H1 (cell line): ENCODE measurements at regions not wholly inside any gene's neighbourhood (a gene's known extent, or its start where the extent isn't known, plus 50 kb on each side); places are given as distances from the start of the nearest gene placed in this dataset.

ENCODE experiments used
- BCL11A ChIP-seq, 2 experiments: IDR thresholded peaks; one replicate each; pipeline ENCODE4 v1.6.1; 2011; ENCODE audit warnings: low read depth in 2 of 2, low read length in 2 of 2, mild to moderate bottlenecking in 2 of 2
- CBX8 ChIP-seq: fragments of 300-800, 300-1000 bp; sonication (generic); IDR thresholded peaks from 2 replicates; pipeline ENCODE4 v1.7.1; 2016; ENCODE audit warnings: low read depth, low read length, borderline replicate concordance
- CHD7 ChIP-seq: fragments of 300-600 bp; sonication (generic); IDR thresholded peaks from 2 replicates; pipeline ENCODE4 v1.7.1; 2012; ENCODE audit warnings: low read length, moderate library complexity, mild to moderate bottlenecking, inconsistent platforms; ENCODE audit not compliant: insufficient replicate concordance
- GTF2F1 ChIP-seq: IDR thresholded peaks from 2 replicates; pipeline ENCODE4 v1.6.1; 2012; ENCODE audit warnings: low read depth, low read length, improper control_type of control experiment, borderline replicate concordance
- POLR2AphosphoS5 ChIP-seq: IDR thresholded peaks from 2 replicates; pipeline ENCODE4 v1.6.1; 2011; ENCODE audit warnings: low read depth, low read length
- RFX5 ChIP-seq: IDR thresholded peaks from 2 replicates; pipeline ENCODE4 v1.6.1; 2011; ENCODE audit warnings: low read depth, low read length, improper control_type of control experiment, borderline replicate concordance
- TAF7 ChIP-seq: optimal IDR thresholded peaks from 2 replicates; pipeline ENCODE3; 2011; ENCODE audit warnings: low read depth, mild to moderate bottlenecking, inconsistent platforms, low read length, moderate library complexity, borderline replicate concordance
- TEAD4 ChIP-seq: IDR thresholded peaks from 2 replicates; pipeline ENCODE4 v1.6.1; 2012; ENCODE audit warnings: low read depth, low read length, inconsistent platforms, mixed read lengths
- USF2 ChIP-seq: IDR thresholded peaks from 2 replicates; pipeline ENCODE4 v1.6.1; 2011; ENCODE audit warnings: low read length, improper control_type of control experiment

GRCh38 chr6:146890644-146891434 is 292.1 kb downstream of the ADGB start (continued):
- no peak for TF ChIP-seq CHD7
- TF ChIP-seq TEAD4: no peak
- TF ChIP-seq POLR2AphosphoS5: no peak
- TF ChIP-seq CBX8: no peak
- no peak for TF ChIP-seq TAF7
- no peak for TF ChIP-seq BCL11A (IDR thresholded peaks at IDR 0.05; ENCODE audit: low read depth in 2 of 2, low read length in 2 of 2)
- no peak for TF ChIP-seq GTF2F1
- no peak for TF ChIP-seq USF2
- TF ChIP-seq RFX5: no peak
